ENCODE measurements at regions not wholly inside any gene's neighbourhood (a gene's known extent, or its start where the extent isn't known, plus 50 kb on each side); places are given as distances from the start of the nearest gene placed in this dataset.

GRCh38 chr2:195313962-195314361 lies 343.1 kb upstream of the SLC39A10 start:
- no peaks in the 10 kb centered on the region for H3K4me1 ChIP-seq
- H3K27me3 ChIP-seq = no peaks in the 10 kb centered on the region
- no peak overlapping the region for H3K27ac ChIP-seq
- WGBS, 2 donors = 89 to 91% methylated on average over 1 of the region's 1 CpG
- no peaks in the 10 kb centered on the region for H3K36me3 ChIP-seq
- H3K4me3 ChIP-seq (replicated peaks in 1 of 3) = no peak overlapping the region
- no peak for DNase-seq
- no peak for TF ChIP-seq POLR2A (IDR thresholded peaks at IDR 0.05)
- TF ChIP-seq, protein P1, sequence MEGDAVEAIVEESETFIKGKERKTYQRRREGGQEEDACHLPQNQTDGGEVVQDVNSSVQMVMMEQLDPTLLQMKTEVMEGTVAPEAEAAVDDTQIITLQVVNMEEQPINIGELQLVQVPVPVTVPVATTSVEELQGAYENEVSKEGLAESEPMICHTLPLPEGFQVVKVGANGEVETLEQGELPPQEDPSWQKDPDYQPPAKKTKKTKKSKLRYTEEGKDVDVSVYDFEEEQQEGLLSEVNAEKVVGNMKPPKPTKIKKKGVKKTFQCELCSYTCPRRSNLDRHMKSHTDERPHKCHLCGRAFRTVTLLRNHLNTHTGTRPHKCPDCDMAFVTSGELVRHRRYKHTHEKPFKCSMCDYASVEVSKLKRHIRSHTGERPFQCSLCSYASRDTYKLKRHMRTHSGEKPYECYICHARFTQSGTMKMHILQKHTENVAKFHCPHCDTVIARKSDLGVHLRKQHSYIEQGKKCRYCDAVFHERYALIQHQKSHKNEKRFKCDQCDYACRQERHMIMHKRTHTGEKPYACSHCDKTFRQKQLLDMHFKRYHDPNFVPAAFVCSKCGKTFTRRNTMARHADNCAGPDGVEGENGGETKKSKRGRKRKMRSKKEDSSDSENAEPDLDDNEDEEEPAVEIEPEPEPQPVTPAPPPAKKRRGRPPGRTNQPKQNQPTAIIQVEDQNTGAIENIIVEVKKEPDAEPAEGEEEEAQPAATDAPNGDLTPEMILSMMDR (IDR thresholded peaks at IDR 0.05) = no peak
- H3K9me3 ChIP-seq = no peaks in the 10 kb centered on the region
- intact Hi-C loops (cut with DNase I) = no loop called here

- H3K4me3 ChIP-seq (replicated peaks in 1 of 3) = no peak overlapping the region
- H3K27me3 ChIP-seq = no peaks in the 10 kb centered on the region
- DNase-seq = no peak
- intact Hi-C loops (cut with DNase I) = no loop called here
- H3K9me3 ChIP-seq = no peaks in the 10 kb centered on the region
- H3K36me3 ChIP-seq = no peaks in the 10 kb centered on the region
- H3K27ac ChIP-seq = no peak overlapping the region
- TF ChIP-seq, protein P1 (IDR thresholded peaks at IDR 0.05) = no peak
- no peak for TF ChIP-seq POLR2A (IDR thresholded peaks at IDR 0.05)
- WGBS, 2 donors = 96 to 97% methylated on average over 4 of the region's 4 CpGs
- no peaks in the 10 kb centered on the region for H3K4me1 ChIP-seq
These were observed 344.4 kb upstream of the SLC39A10 start for GRCh38 chr2:195312662-195313061.

GRCh38 chr2:195308163-195308562 lies 348.9 kb upstream of the SLC39A10 start:
- H3K36me3 ChIP-seq = no peaks in the 10 kb centered on the region
- no peak overlapping the region for H3K27ac ChIP-seq
- WGBS, 2 donors = 57 to 68% methylated on average over 1 of the region's 1 CpG
- H3K27me3 ChIP-seq = no peaks in the 10 kb centered on the region
- no peaks in the 10 kb centered on the region for H3K4me1 ChIP-seq
- intact Hi-C loops (cut with DNase I) = no loop called here
- H3K4me3 ChIP-seq (replicated peaks in 1 of 3) = no peak overlapping the region
- DNase-seq = no peak
- no peaks in the 10 kb centered on the region for H3K9me3 ChIP-seq
- TF ChIP-seq, protein P1 (IDR thresholded peaks at IDR 0.05) = no peak
- no peak for TF ChIP-seq POLR2A (IDR thresholded peaks at IDR 0.05)

- TF ChIP-seq POLR2A (IDR thresholded peaks at IDR 0.05) = no peak
- TF ChIP-seq, protein P1 (IDR thresholded peaks at IDR 0.05) = no peak
- intact Hi-C loops (cut with DNase I) = no loop called here
- H3K36me3 ChIP-seq = no peaks in the 10 kb centered on the region
- no peaks in the 10 kb centered on the region for H3K27me3 ChIP-seq
- H3K4me1 ChIP-seq = no peaks in the 10 kb centered on the region
- H3K4me3 ChIP-seq (replicated peaks in 1 of 3) = no peak overlapping the region
- no peak overlapping the region for H3K27ac ChIP-seq
- no peaks in the 10 kb centered on the region for H3K9me3 ChIP-seq
- 41 to 54% methylated on average over 7 of the region's 7 CpGs for WGBS, 2 donors
- DNase-seq = no peak
These were observed 349.3 kb upstream of the SLC39A10 start for GRCh38 chr2:195307751-195308150.

- Histone ChIP-seq H3K36me3 (no peaks in the 10 kb centered on the region), H3K27ac (no peak overlapping the region), H3K9me3 (no peaks in the 10 kb centered on the region), H3K27me3 (no peaks in the 10 kb centered on the region), H3K4me3 (replicated peaks in 1 of 3) (no peak overlapping the region), H3K4me1 (no peaks in the 10 kb centered on the region)
- DNase-seq = no peak
- WGBS, 2 donors = 78 to 82% methylated on average over 5 of the region's 5 CpGs
- TF ChIP-seq, protein P1 (IDR thresholded peaks at IDR 0.05) = no peak
- no peak for TF ChIP-seq POLR2A (IDR thresholded peaks at IDR 0.05)
- intact Hi-C loops (cut with DNase I) = no loop called here
These were observed 352.7 kb upstream of the SLC39A10 start for GRCh38 chr2:195304310-195304709.
